Forelimb muscle (tissue), 1 donor: ENCODE measurements at regions not wholly inside any gene's neighbourhood (a gene's known extent, or its start where the extent isn't known, plus 50 kb on each side); places are given as distances from the start of the nearest gene placed in this dataset.
A peak's percentile ranks its signal among the peaks of the same experiment; 100 is the strongest.
"Not testable (repeated sequence)": the region's sequence is repeated elsewhere in the genome, so short reads cannot be mapped to it uniquely, and the experiment has no call there.

Source experiments
- DNase-seq: peaks from one replicate; pipeline ENCODE4 v3.0.0-alpha.2; 2013; ENCODE audit warnings: low read depth

- no peak for DNase-seq
These were observed 343.4 kb downstream of the GPD2 start for GRCh38 chr2:156779416-156780120.

GRCh38 chr2:156781677-156782076 is 345.5 kb downstream of the GPD2 start:
- DNase-seq: not testable (repeated sequence)

- DNase-seq: no peak
These were observed 348.0 kb downstream of the GPD2 start for GRCh38 chr2:156784020-156784701.

GRCh38 chr2:156787517-156787916 is 351.3 kb downstream of the GPD2 start:
- no peak for DNase-seq

GRCh38 chr2:156790343-156791037 is 354.3 kb downstream of the GPD2 start:
- no peak for DNase-seq

GRCh38 chr2:156792242-156792840 is 356.2 kb downstream of the GPD2 start:
- DNase-seq: no peak

- DNase-seq: no peak
These were observed 361.7 kb downstream of the GPD2 start for GRCh38 chr2:156797832-156798231.

GRCh38 chr2:156800065-156800653 is 364.0 kb downstream of the GPD2 start:
- no peak for DNase-seq

GRCh38 chr2:156800781-156801361 is 364.7 kb downstream of the GPD2 start:
- DNase-seq: peak; percentile 11

GRCh38 chr2:156803243-156803642 is 367.1 kb downstream of the GPD2 start:
- DNase-seq: no peak

GRCh38 chr2:156803967-156804366 is 367.8 kb downstream of the GPD2 start:
- no peak for DNase-seq

GRCh38 chr2:156810094-156810493 is 373.9 kb downstream of the GPD2 start:
- no peak for DNase-seq

GRCh38 chr2:156812496-156812895 is 376.3 kb downstream of the GPD2 start:
- no peak for DNase-seq

- no peak for DNase-seq
These were observed 381.3 kb downstream of the GPD2 start for GRCh38 chr2:156817430-156817829.

- DNase-seq: no peak
These were observed 382.0 kb downstream of the GPD2 start for GRCh38 chr2:156818221-156818620.

GRCh38 chr2:156818944-156819343 is 382.8 kb downstream of the GPD2 start:
- DNase-seq: peak; percentile 54

- DNase-seq: peak; percentile 83
These were observed 390.3 kb downstream of the GPD2 start for GRCh38 chr2:156826341-156826933.

- DNase-seq: no peak
These were observed 398.3 kb downstream of the GPD2 start for GRCh38 chr2:156834431-156834830.

- DNase-seq: no peak
These were observed 401.6 kb downstream of the GPD2 start for GRCh38 chr2:156837635-156838370.

GRCh38 chr2:156841321-156841720 is 405.1 kb downstream of the GPD2 start:
- DNase-seq: no peak
